HL-60 (cell line): ENCODE measurements at regions not wholly inside any gene's neighbourhood (a gene's known extent, or its start where the extent isn't known, plus 50 kb on each side); places are given as distances from the start of the nearest gene placed in this dataset.

ENCODE experiments used
- DNase-seq, 2 experiments: peaks; one replicate each; pipeline ENCODE4 v3.0.0-alpha.2; 2010 to 2020; ENCODE audit warnings: low read depth in 1 of 2, low spot score in 1 of 2
- H3K27ac ChIP-seq: fragments of 250-450 bp; sonication (Bioruptor Pico); replicated peaks from 2 replicates; pipeline ENCODE4 v1.5.1; 2020; ENCODE audit warnings: mild to moderate bottlenecking, moderate library complexity
- H3K27me3 ChIP-seq: fragments of 250-450 bp; sonication (Bioruptor Pico); 2 replicates; pipeline ENCODE4 v1.5.1; 2021; ENCODE audit warnings: mild to moderate bottlenecking, moderate library complexity; ENCODE audit not compliant: insufficient read depth, poor library complexity, severe bottlenecking
- H3K4me3 ChIP-seq: replicated peaks from 2 replicates; pipeline ENCODE4 v1.5.1; 2011; ENCODE audit warnings: mild to moderate bottlenecking, control low read depth, low read length; ENCODE audit not compliant: insufficient read depth
- GABPA ChIP-seq: IDR thresholded peaks from 2 replicates; pipeline ENCODE4 v1.6.1; 2012; ENCODE audit warnings: low read depth
- POLR2AphosphoS5 ChIP-seq: IDR thresholded peaks from 2 replicates; pipeline ENCODE4 v1.6.1; 2012; ENCODE audit warnings: low read depth
- REST ChIP-seq: IDR thresholded peaks from 2 replicates; pipeline ENCODE4 v1.6.1; 2012; ENCODE audit warnings: low read depth; ENCODE audit not compliant: insufficient replicate concordance
- SPI1 ChIP-seq: IDR thresholded peaks from 2 replicates; pipeline ENCODE4 v1.6.1; 2012; ENCODE audit warnings: low read depth, mild to moderate bottlenecking, borderline replicate concordance
- TF ChIP-seq, protein P1 (sequence below): IDR thresholded peaks from one replicate; pipeline ENCODE4 v1.5.1; 2011; ENCODE audit warnings: low read length, control low read depth, inconsistent platforms; ENCODE audit not compliant: insufficient read depth

GRCh38 chr12:12018454-12018853 lies 52.3 kb upstream of the BCL2L14 start:
- no peaks in the 10 kb centered on the region for H3K27me3 ChIP-seq
- no peak overlapping the region for H3K27ac ChIP-seq
- H3K4me3 ChIP-seq: no peak overlapping the region
- no peak for DNase-seq
- no peak for TF ChIP-seq REST
- TF ChIP-seq SPI1: no peak
- no peak for TF ChIP-seq POLR2AphosphoS5
- TF ChIP-seq GABPA: no peak

- Histone ChIP-seq H3K27me3 (no peaks in the 10 kb centered on the region), H3K27ac (no peak overlapping the region), H3K4me3 (no peak overlapping the region)
- DNase-seq: no peak
- TF ChIP-seq GABPA (no peak), SPI1 (no peak), REST (no peak), POLR2AphosphoS5 (no peak)
- TF ChIP-seq, protein P1, sequence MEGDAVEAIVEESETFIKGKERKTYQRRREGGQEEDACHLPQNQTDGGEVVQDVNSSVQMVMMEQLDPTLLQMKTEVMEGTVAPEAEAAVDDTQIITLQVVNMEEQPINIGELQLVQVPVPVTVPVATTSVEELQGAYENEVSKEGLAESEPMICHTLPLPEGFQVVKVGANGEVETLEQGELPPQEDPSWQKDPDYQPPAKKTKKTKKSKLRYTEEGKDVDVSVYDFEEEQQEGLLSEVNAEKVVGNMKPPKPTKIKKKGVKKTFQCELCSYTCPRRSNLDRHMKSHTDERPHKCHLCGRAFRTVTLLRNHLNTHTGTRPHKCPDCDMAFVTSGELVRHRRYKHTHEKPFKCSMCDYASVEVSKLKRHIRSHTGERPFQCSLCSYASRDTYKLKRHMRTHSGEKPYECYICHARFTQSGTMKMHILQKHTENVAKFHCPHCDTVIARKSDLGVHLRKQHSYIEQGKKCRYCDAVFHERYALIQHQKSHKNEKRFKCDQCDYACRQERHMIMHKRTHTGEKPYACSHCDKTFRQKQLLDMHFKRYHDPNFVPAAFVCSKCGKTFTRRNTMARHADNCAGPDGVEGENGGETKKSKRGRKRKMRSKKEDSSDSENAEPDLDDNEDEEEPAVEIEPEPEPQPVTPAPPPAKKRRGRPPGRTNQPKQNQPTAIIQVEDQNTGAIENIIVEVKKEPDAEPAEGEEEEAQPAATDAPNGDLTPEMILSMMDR: no peak
Observed at GRCh38 chr12:12019881-12020280, 50.9 kb upstream of the BCL2L14 start.

- H3K27me3 ChIP-seq: no peaks in the 10 kb centered on the region
- TF ChIP-seq REST (no peak), SPI1 (no peak), GABPA (no peak), POLR2AphosphoS5 (no peak)
- TF ChIP-seq, protein P1: no peak
- no peak overlapping the region for H3K4me3 ChIP-seq
- no peak for DNase-seq
- no peak overlapping the region for H3K27ac ChIP-seq
Observed at GRCh38 chr12:12020762-12021161, 50.0 kb upstream of the BCL2L14 start.
